Neuron (in vitro differentiated cells): ENCODE measurements at regions not wholly inside any gene's neighbourhood (a gene's known extent, or its start where the extent isn't known, plus 50 kb on each side); places are given as distances from the start of the nearest gene placed in this dataset.

Experiments used
- H2AFZ ChIP-seq: one replicate; pipeline ENCODE4 v1.6.1; 2013; ENCODE audit warnings: low read depth, mild to moderate bottlenecking, inconsistent platforms, low read length, moderate library complexity
- H3K27me3 ChIP-seq: one replicate; pipeline ENCODE4 v1.6.1; 2013; ENCODE audit warnings: low read length; ENCODE audit not compliant: insufficient read depth
- H3K36me3 ChIP-seq: one replicate; pipeline ENCODE4 v1.6.1; 2013; ENCODE audit warnings: low read length; ENCODE audit not compliant: insufficient read depth
- H3K4me1 ChIP-seq: one replicate; pipeline ENCODE4 v1.6.1; 2013; ENCODE audit warnings: low read length; ENCODE audit not compliant: insufficient read depth
- H3K4me3 ChIP-seq: 2 replicates; pipeline ENCODE4 v1.5.1; 2013; ENCODE audit warnings: mild to moderate bottlenecking, low read length, moderate library complexity
- H3K9me3 ChIP-seq: one replicate; pipeline ENCODE4 v1.6.1; 2013; ENCODE audit warnings: low read length

- Histone ChIP-seq H3K4me1 (no peaks in the 10 kb centered on the region), H3K36me3 (no peaks in the 10 kb centered on the region), H2AFZ (no peak overlapping the region), H3K9me3 (peaks cover 3% of the 10 kb centered on the region), H3K4me3 (no peak overlapping the region), H3K27me3 (no peaks in the 10 kb centered on the region)
Measured at GRCh38 chr5:97903742-97904141, 720.7 kb upstream of the RIOK2 start.

DNA sequence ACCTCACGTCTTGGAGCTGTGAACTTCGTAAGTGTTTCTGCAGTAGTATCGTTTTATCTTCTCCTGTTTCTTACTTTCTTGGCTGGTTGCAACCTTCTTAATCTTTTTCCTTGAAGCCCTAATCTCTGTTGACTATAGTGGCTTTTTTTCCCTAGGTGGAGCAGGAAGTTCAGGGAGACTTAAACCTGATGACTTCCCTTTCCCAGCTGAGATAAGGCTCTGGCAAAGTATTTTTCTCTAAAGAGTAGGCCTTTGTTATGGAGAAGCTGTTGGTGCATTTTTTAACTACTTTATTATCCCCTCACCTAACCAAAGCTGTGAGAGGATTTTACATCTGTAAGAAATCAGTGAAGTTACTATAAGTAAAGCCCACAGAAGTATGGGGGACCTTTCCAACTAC is 723.1 kb upstream of the RIOK2 start:
- Histone ChIP-seq H3K9me3 (peaks cover 3% of the 10 kb centered on the region), H3K36me3 (no peaks in the 10 kb centered on the region), H3K4me3 (no peak overlapping the region), H2AFZ (peak overlapping the region; percentile 10), H3K27me3 (no peaks in the 10 kb centered on the region), H3K4me1 (no peaks in the 10 kb centered on the region)

DNA sequence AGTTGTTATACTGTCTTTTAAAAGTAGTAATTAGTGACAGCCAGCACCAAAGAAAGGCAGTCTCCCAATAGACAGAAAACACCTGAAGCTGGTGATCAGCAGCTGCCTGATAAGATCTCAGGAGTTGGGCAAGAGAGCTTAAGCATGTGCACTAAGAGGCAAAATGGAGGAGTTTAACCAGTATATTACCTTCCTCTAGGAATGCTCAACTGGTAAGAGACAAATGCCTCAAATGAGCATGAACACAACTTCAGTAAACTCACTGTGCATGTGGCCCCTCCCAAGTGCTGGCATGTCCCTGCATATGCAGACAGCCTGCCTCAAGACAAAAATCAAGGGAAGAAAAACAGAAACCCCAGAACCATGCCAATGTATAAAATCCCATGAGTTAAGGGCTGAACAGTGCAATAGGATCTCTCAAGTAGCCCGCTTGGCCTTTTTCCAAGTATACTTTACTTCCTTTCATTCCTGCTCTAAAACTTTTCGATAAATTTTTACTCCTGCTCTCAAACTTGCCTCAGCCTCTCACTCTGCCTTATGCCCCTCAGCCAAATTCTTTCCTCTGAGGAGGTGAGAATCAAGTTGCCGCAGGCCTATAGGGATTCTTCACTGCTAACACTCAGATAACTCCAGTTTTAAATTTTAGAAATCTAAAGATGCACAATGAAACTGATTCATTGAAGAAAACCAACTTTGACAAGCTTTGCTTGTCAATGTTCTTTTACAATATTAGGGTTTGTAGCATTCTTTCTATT is 724.8 kb upstream of the RIOK2 start:
- Histone ChIP-seq H2AFZ (no peak overlapping the region), H3K9me3 (peaks cover 3% of the 10 kb centered on the region), H3K36me3 (no peaks in the 10 kb centered on the region), H3K27me3 (no peaks in the 10 kb centered on the region), H3K4me3 (no peak overlapping the region), H3K4me1 (no peaks in the 10 kb centered on the region)

DNA sequence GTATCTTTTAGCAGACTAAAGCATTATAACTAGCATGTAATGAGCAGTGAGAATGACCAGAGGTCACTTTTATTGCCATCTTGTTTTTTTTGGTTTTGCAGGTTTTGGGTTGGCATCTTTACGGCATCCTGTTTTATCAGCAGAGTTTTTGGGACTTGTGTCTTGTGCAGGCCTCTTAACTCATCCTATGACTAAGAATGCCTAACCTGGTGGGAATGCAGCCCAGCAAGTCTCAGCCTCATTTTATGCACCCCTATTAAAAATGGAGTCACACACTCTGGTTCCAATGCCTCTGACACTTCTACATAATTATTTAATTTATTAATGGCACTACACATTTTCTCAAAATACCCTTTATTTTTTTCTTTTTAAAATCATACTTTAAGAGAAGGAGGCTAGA is 726.5 kb upstream of the RIOK2 start:
- H2AFZ ChIP-seq, result no peak overlapping the region
- H3K36me3 ChIP-seq, result no peaks in the 10 kb centered on the region
- no peaks in the 10 kb centered on the region for H3K4me1 ChIP-seq
- H3K27me3 ChIP-seq, result no peaks in the 10 kb centered on the region
- no peak overlapping the region for H3K4me3 ChIP-seq
- H3K9me3 ChIP-seq, result peaks cover under 1% of the 10 kb centered on the region

- Histone ChIP-seq H3K4me1 (no peaks in the 10 kb centered on the region), H2AFZ (no peak overlapping the region), H3K27me3 (no peaks in the 10 kb centered on the region), H3K9me3 (no peaks in the 10 kb centered on the region), H3K4me3 (no peak overlapping the region), H3K36me3 (no peaks in the 10 kb centered on the region)
Measured at GRCh38 chr5:97914483-97914882, 731.4 kb upstream of the RIOK2 start.

GRCh38 chr5:97915106-97915505 is 732.1 kb upstream of the RIOK2 start:
- Histone ChIP-seq H3K36me3 (no peaks in the 10 kb centered on the region), H2AFZ (no peak overlapping the region), H3K4me3 (no peak overlapping the region), H3K9me3 (no peaks in the 10 kb centered on the region), H3K27me3 (no peaks in the 10 kb centered on the region), H3K4me1 (no peaks in the 10 kb centered on the region)

DNA sequence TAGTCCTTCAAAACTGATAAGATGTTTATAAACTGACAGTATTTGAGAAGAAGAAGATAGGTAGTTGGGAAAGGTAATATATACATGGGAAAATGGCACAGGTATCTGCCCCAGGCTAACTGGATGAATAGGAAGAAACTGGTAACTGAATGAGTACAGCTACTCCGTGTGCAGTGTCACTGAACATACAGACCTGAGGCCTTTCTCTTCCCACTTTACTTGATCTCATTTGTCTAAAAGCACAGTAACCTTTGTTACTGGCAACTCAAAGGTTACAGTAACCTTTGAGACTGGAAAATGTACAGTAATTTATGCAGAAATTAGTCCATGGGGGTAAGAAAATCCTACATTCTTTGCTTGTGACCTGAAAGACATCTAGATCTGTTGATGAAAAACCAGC is 735.0 kb upstream of the RIOK2 start:
- Histone ChIP-seq H2AFZ (no peak overlapping the region), H3K36me3 (no peaks in the 10 kb centered on the region), H3K9me3 (no peaks in the 10 kb centered on the region), H3K4me3 (no peak overlapping the region), H3K27me3 (no peaks in the 10 kb centered on the region), H3K4me1 (no peaks in the 10 kb centered on the region)

DNA sequence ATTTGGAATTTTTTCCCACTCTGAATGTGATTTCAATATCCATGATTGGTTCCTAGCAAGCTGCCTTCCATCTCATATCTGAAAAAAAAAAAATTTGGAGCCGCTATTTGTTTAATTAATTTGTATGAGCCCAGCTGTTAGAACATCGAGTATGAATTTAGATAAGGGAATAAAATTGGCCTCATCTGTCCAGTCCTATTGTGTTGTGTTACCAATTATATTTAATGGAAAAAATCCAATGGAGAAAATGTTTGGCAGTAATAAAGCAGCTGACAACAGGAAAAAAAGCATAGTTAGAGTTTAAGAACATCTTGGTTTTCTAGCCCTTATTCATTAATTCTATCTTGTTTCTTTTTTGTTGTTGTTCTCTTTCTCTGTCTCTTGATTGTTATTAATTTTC is 735.6 kb upstream of the RIOK2 start:
- no peak overlapping the region for H3K4me3 ChIP-seq
- H3K9me3 ChIP-seq, result no peaks in the 10 kb centered on the region
- H3K36me3 ChIP-seq, result no peaks in the 10 kb centered on the region
- H3K27me3 ChIP-seq, result no peaks in the 10 kb centered on the region
- H2AFZ ChIP-seq, result no peak overlapping the region
- H3K4me1 ChIP-seq, result no peaks in the 10 kb centered on the region

DNA sequence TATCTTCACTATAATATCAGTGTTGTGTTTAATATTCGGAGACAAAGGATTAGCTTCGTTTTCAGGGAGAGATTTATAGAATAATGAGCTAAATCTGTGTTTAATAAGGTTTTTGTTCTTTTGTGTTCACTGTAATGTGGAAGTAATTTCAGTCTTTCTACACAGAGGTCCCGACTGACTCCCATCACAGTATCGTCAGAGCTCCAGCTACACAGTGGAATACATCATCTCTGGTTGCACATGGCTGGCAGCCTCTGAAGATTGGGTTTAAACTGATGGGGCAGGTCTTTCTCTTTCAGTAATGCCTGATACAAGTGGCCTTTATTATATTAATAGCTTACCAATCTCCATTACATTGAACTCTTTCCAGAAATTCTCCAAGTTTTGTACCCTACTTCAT is 736.7 kb upstream of the RIOK2 start:
- no peak overlapping the region for H2AFZ ChIP-seq
- no peaks in the 10 kb centered on the region for H3K27me3 ChIP-seq
- H3K36me3 ChIP-seq, result no peaks in the 10 kb centered on the region
- no peaks in the 10 kb centered on the region for H3K4me1 ChIP-seq
- H3K9me3 ChIP-seq, result no peaks in the 10 kb centered on the region
- no peak overlapping the region for H3K4me3 ChIP-seq

DNA sequence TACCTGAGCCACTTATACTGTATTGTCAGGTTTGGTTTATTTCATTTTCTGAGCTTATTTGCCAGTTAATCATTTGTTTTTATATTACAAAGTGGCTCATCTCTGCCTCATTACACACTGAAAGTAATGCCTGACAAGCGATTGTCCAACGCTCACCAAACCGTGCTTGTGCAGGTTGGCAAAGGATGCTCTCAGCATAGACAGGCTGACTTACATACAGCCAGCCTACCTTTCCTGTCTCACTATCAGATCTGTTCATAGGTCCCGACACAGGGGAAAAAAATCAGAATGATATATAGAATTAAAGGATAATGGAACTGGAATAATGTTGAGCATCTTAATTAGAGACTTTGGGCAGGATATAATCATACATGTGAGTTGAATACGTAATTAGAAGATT is 739.7 kb upstream of the RIOK2 start:
- Histone ChIP-seq H3K4me1 (no peaks in the 10 kb centered on the region), H3K4me3 (no peak overlapping the region), H3K36me3 (no peaks in the 10 kb centered on the region), H3K27me3 (no peaks in the 10 kb centered on the region), H2AFZ (no peak overlapping the region), H3K9me3 (no peaks in the 10 kb centered on the region)

GRCh38 chr5:97923496-97923895 is 740.4 kb upstream of the RIOK2 start:
- Histone ChIP-seq H3K36me3 (no peaks in the 10 kb centered on the region), H3K4me1 (no peaks in the 10 kb centered on the region), H3K4me3 (no peak overlapping the region), H3K27me3 (no peaks in the 10 kb centered on the region), H2AFZ (no peak overlapping the region), H3K9me3 (no peaks in the 10 kb centered on the region)

DNA sequence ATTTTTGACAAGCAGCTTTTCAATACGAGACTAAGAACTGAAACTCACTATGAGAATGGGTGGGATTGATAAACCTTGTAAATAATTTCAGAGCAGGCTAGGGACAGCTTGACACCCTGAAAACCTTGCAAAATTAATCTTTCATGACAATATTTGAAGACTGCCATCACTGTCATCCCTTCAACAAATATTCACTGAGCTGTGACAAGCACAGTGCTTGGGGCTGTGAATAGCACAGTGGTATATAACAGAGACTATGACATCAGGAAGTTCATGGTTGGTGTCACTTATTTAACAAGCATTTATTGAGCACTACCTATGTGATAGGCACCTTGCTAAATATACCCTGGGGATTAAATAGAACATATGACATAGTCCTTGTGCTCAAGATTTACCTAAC is 741.0 kb upstream of the RIOK2 start:
- H3K4me3 ChIP-seq, result no peak overlapping the region
- H3K27me3 ChIP-seq, result no peaks in the 10 kb centered on the region
- H3K4me1 ChIP-seq, result no peaks in the 10 kb centered on the region
- no peaks in the 10 kb centered on the region for H3K36me3 ChIP-seq
- H2AFZ ChIP-seq, result no peak overlapping the region
- no peaks in the 10 kb centered on the region for H3K9me3 ChIP-seq

GRCh38 chr5:97929383-97929782 is 746.3 kb upstream of the RIOK2 start:
- Histone ChIP-seq H3K9me3 (no peaks in the 10 kb centered on the region), H3K4me1 (no peaks in the 10 kb centered on the region), H3K4me3 (no peak overlapping the region), H3K27me3 (no peaks in the 10 kb centered on the region), H3K36me3 (no peaks in the 10 kb centered on the region), H2AFZ (no peak overlapping the region)

- Histone ChIP-seq H2AFZ (no peak overlapping the region), H3K4me3 (no peak overlapping the region), H3K27me3 (no peaks in the 10 kb centered on the region), H3K36me3 (no peaks in the 10 kb centered on the region), H3K9me3 (no peaks in the 10 kb centered on the region), H3K4me1 (peaks cover 2% of the 10 kb centered on the region)
Measured at GRCh38 chr5:97931829-97932228, 748.8 kb upstream of the RIOK2 start.
